Fibroblast of pulmonary artery (primary cell): ENCODE measurements at regions not wholly inside any gene's neighbourhood (a gene's known extent, or its start where the extent isn't known, plus 50 kb on each side); places are given as distances from the start of the nearest gene placed in this dataset.

Source experiments
- DNase-seq: peaks from one replicate; pipeline ENCODE4 v3.0.0-alpha.2; 2010; ENCODE audit warnings: low read depth
- H3K4me3 ChIP-seq: replicated peaks from 2 replicates; pipeline ENCODE4 v1.5.1; 2011; ENCODE audit warnings: low read depth, mild to moderate bottlenecking, control low read depth, low read length, moderate library complexity
- CTCF ChIP-seq: IDR thresholded peaks from 2 replicates; pipeline ENCODE4 v1.5.1; 2011; ENCODE audit warnings: mild to moderate bottlenecking, control low read depth, low read length, inconsistent platforms; ENCODE audit errors: missing control alignments

GRCh38 chr9:110109333-110110092, 98.4 kb downstream of the C9orf152 start:
- TF ChIP-seq CTCF, result no peak
- H3K4me3 ChIP-seq, result no peak overlapping the region
- DNase-seq, result peak; percentile 41

- no peak overlapping the region for H3K4me3 ChIP-seq
- no peak for DNase-seq
- no peak for TF ChIP-seq CTCF
Observed at GRCh38 chr9:110110154-110110553, 97.8 kb downstream of the C9orf152 start.

- TF ChIP-seq CTCF, result no peak
- H3K4me3 ChIP-seq, result no peak overlapping the region
- no peak for DNase-seq
Observed at GRCh38 chr9:110111868-110112267, 96.1 kb downstream of the C9orf152 start.

GRCh38 chr9:110112792-110113191, 95.2 kb downstream of the C9orf152 start:
- no peak for DNase-seq
- TF ChIP-seq CTCF, result no peak
- no peak overlapping the region for H3K4me3 ChIP-seq

GRCh38 chr9:110114086-110114858, 93.7 kb downstream of the C9orf152 start:
- no peak for DNase-seq
- no peak for TF ChIP-seq CTCF
- peak overlapping the region; percentile 25 for H3K4me3 ChIP-seq

GRCh38 chr9:110114859-110115201, 93.1 kb downstream of the C9orf152 start:
- H3K4me3 ChIP-seq, result peak overlapping the region; percentile 25
- DNase-seq, result peak; percentile 85

More at GRCh38 chr9:110114859-110115201, 93.1 kb downstream of the C9orf152 start:
- TF ChIP-seq CTCF, result peak; percentile 28
